Keratinocyte (primary cell): ENCODE measurements at regions not wholly inside any gene's neighbourhood (a gene's known extent, or its start where the extent isn't known, plus 50 kb on each side); places are given as distances from the start of the nearest gene placed in this dataset.

Source experiments
- DNase-seq: peaks from one replicate; pipeline ENCODE4 v3.0.0-alpha.2; 2011; ENCODE audit warnings: low read depth, missing footprints, low spot score
- FAIRE-seq: peaks from 2 replicates; lab custom pipeline; 2011; peaks lifted over from hg19 to GRCh38; lab: Jason Lieb, UNC
- H2AFZ ChIP-seq: 2 replicates; pipeline ENCODE4 v1.6.0; 2012; ENCODE audit warnings: low read length, control low read depth, inconsistent platforms; ENCODE audit not compliant: control insufficient read depth
- H3K27ac ChIP-seq: 2 replicates; pipeline ENCODE4 v1.5.1; 2011; ENCODE audit warnings: low read length; ENCODE audit not compliant: control insufficient read depth, insufficient read depth
- H3K27me3 ChIP-seq: 3 replicates; pipeline ENCODE4 v1.6.0; 2011; ENCODE audit warnings: low read length; ENCODE audit not compliant: control insufficient read depth, insufficient read depth; ENCODE audit errors: extremely low read depth
- H3K36me3 ChIP-seq, 2 experiments: 2 replicates in 1 of 2; 3 replicates in 1 of 2; pipeline ENCODE4 v1.5.1; 2011; ENCODE audit warnings: low read length in 2 of 2, mild to moderate bottlenecking in 1 of 2; ENCODE audit not compliant: control insufficient read depth in 2 of 2, insufficient read depth in 2 of 2; ENCODE audit errors: extremely low read depth in 1 of 2
- H3K4me1 ChIP-seq: 3 replicates; pipeline ENCODE4 v1.5.1; 2011; ENCODE audit warnings: low read length; ENCODE audit not compliant: control insufficient read depth, insufficient read depth; ENCODE audit errors: extremely low read depth
- H3K4me2 ChIP-seq: 3 replicates; pipeline ENCODE4 v1.6.0; 2011; ENCODE audit warnings: low read depth, low read length; ENCODE audit not compliant: control insufficient read depth, insufficient read depth; ENCODE audit errors: extremely low read depth
- H3K4me3 ChIP-seq, 3 experiments: fragments of 200-600 bp in 1 of 3; sonication (generic) in 1 of 3; 2 replicates in 2 of 3; 3 replicates in 1 of 3; pipeline ENCODE4 v1.5.1; 2011 to 2016; ENCODE audit warnings: low read length in 3 of 3, mild to moderate bottlenecking in 3 of 3, control low read depth in 2 of 3, inconsistent platforms in 1 of 3, low read depth in 1 of 3, mixed read lengths in 1 of 3, mixed run types in 1 of 3, moderate library complexity in 1 of 3; ENCODE audit not compliant: control insufficient read depth in 2 of 3, insufficient read depth in 2 of 3; ENCODE audit errors: extremely low read depth in 1 of 3
- H3K79me2 ChIP-seq: 2 replicates; pipeline ENCODE4 v1.6.0; 2012; ENCODE audit warnings: low read length; ENCODE audit not compliant: control insufficient read depth, insufficient read depth
- H3K9ac ChIP-seq: 3 replicates; pipeline ENCODE4 v1.6.0; 2011; ENCODE audit warnings: low read length; ENCODE audit not compliant: control insufficient read depth, insufficient read depth; ENCODE audit errors: extremely low read depth
- H3K9me1 ChIP-seq: 3 replicates; pipeline ENCODE4 v1.6.0; 2011; ENCODE audit warnings: low read length; ENCODE audit not compliant: control insufficient read depth, insufficient read depth; ENCODE audit errors: extremely low read depth
- H3K9me3 ChIP-seq: 2 replicates; pipeline ENCODE4 v1.5.1; 2012; ENCODE audit warnings: low read depth, low read length; ENCODE audit not compliant: control insufficient read depth
- H4K20me1 ChIP-seq: 3 replicates; pipeline ENCODE4 v1.6.0; 2011; ENCODE audit warnings: low read length; ENCODE audit not compliant: control insufficient read depth, insufficient read depth; ENCODE audit errors: extremely low read depth
- CTCF ChIP-seq, 3 experiments: IDR thresholded peaks in 1 of 3; conservative IDR thresholded peaks in 1 of 3; optimal IDR thresholded peaks in 1 of 3; 2 replicates in 2 of 3; 3 replicates in 1 of 3; pipeline versions ENCODE3 to v1.5.1; 2011; ENCODE audit warnings: low read length in 3 of 3, mild to moderate bottlenecking in 3 of 3, moderate library complexity in 2 of 3, control low read depth in 1 of 3, inconsistent platforms in 1 of 3; ENCODE audit not compliant: insufficient read depth in 2 of 3; ENCODE audit errors: extremely low read depth in 1 of 3
- EZH2 ChIP-seq: IDR thresholded peaks from one replicate; pipeline ENCODE4 v1.6.1; 2012; ENCODE audit warnings: inconsistent platforms, mild to moderate bottlenecking, low read length, moderate library complexity
- dilution Hi-C: fragments of 300-500 bp; cut with MboI; formaldehyde crosslinking; loops from one replicate; pipeline ENCODE4 v1.7.0; 2020; ENCODE audit warnings: low sequenced_read_pairs; ENCODE audit not compliant: extremely low pct_ligation_motif_present

GRCh38 chr9:673966-674526 is 167.5 kb upstream of the DMRT1 start:
- no peak overlapping the region for H2AFZ ChIP-seq
- dilution Hi-C loops: no loop called here
- peaks cover 4% of the 10 kb centered on the region for H3K79me2 ChIP-seq
- H3K9me3 ChIP-seq: no peaks in the 10 kb centered on the region
- H3K4me3 ChIP-seq: no peak overlapping the region
- peak overlapping the region; percentile 49 for H3K9ac ChIP-seq
- peaks cover 71% of the 10 kb centered on the region for H3K4me1 ChIP-seq
- H3K27me3 ChIP-seq: no peaks in the 10 kb centered on the region
- no peaks in the 10 kb centered on the region for H4K20me1 ChIP-seq
- FAIRE-seq (no peak), DNase-seq (no peak)
- H3K36me3 ChIP-seq: peaks cover 0 to 3% of the 10 kb centered on the region in 2 experiments
- TF ChIP-seq CTCF (optimal IDR thresholded peaks at IDR 0.05 in 1 of 3, IDR thresholded peaks at IDR 0.05 in 1 of 3, conservative IDR thresholded peaks at IDR 0.05 in 1 of 3; ENCODE audit: extremely low read depth in 1 of 3, insufficient read depth in 2 of 3, low read length in 3 of 3) (no peak), EZH2 (no peak)
- H3K9me1 ChIP-seq: no peaks in the 10 kb centered on the region
- H3K27ac ChIP-seq: peak overlapping the region; percentile 88
- H3K4me2 ChIP-seq: peak overlapping the region; percentile 68

GRCh38 chr9:675697-676370 is 165.7 kb upstream of the DMRT1 start:
- Histone ChIP-seq H3K4me3 (no peak overlapping the region), H3K27ac (peak overlapping the region; percentile 67), H3K4me1 (peaks cover 71% of the 10 kb centered on the region), H4K20me1 (no peaks in the 10 kb centered on the region), H3K9me3 (no peaks in the 10 kb centered on the region), H3K9ac (no peak overlapping the region), H3K4me2 (peak overlapping the region; percentile 88), H3K27me3 (no peaks in the 10 kb centered on the region), H3K79me2 (no peaks in the 10 kb centered on the region), H3K36me3 (peaks cover 0 to 1% of the 10 kb centered on the region in 2 experiments), H2AFZ (no peak overlapping the region), H3K9me1 (no peaks in the 10 kb centered on the region)
- DNase-seq (no peak), FAIRE-seq (peak; percentile 64)
- TF ChIP-seq EZH2 (no peak), CTCF (optimal IDR thresholded peaks at IDR 0.05 in 1 of 3, IDR thresholded peaks at IDR 0.05 in 1 of 3, conservative IDR thresholded peaks at IDR 0.05 in 1 of 3; ENCODE audit: extremely low read depth in 1 of 3, insufficient read depth in 2 of 3, low read length in 3 of 3) (no peak)
- dilution Hi-C loops: no loop called here
